ENCODE measurements at regions not wholly inside any gene's neighbourhood (a gene's known extent, or its start where the extent isn't known, plus 50 kb on each side); places are given as distances from the start of the nearest gene placed in this dataset.

GRCh38 chr3:25099666-25100065 lies 328.4 kb upstream of the RARB start:
- no peaks in the 10 kb centered on the region for H3K9me3 ChIP-seq (ENCODE audit: control insufficient read depth in 2 of 2, low read length in 2 of 2)
- H3K27ac Mint-ChIP-seq, result no peak overlapping the region
- ATAC-seq (ENCODE audit: low read depth in 2 of 2) (no peak), DNase-seq (no peak)
- no peak overlapping the region for H3K27ac ChIP-seq (ENCODE audit: insufficient read depth, low read length, poor library complexity, severe bottlenecking)
- no peaks in the 10 kb centered on the region for H3K4me1 ChIP-seq (ENCODE audit: control insufficient read depth, insufficient read depth, low read length, poor library complexity, severe bottlenecking)
- H3K36me3 Mint-ChIP-seq, result no peaks in the 10 kb centered on the region
- no peak overlapping the region for H3K4me3 Mint-ChIP-seq
- no peak overlapping the region for H3K4me3 ChIP-seq (ENCODE audit: low read depth, low read length)
- H3K36me3 ChIP-seq (ENCODE audit: control insufficient read depth, insufficient read depth, low read length), result no peaks in the 10 kb centered on the region
- H3K27me3 Mint-ChIP-seq, result no peaks in the 10 kb centered on the region
- no peaks in the 10 kb centered on the region for H3K27me3 ChIP-seq (ENCODE audit: control insufficient read depth, insufficient read depth, low read length)
- peaks cover 0 to 17% (median 0%) of the 10 kb centered on the region in 7 donors for H3K9me3 Mint-ChIP-seq
- no peaks in the 10 kb centered on the region for H3K4me1 Mint-ChIP-seq

- ATAC-seq (ENCODE audit: low read depth in 2 of 2), result no peak
- Mint-ChIP-seq H3K4me3 (no peak overlapping the region), H3K4me1 (no peaks in the 10 kb centered on the region), H3K27ac (no peak overlapping the region), H3K27me3 (no peaks in the 10 kb centered on the region), H3K36me3 (no peaks in the 10 kb centered on the region), H3K9me3 (peaks cover 0 to 22% (median 2%) of the 10 kb centered on the region in 7 donors)
- Histone ChIP-seq H3K4me3 (ENCODE audit: low read depth, low read length) (no peak overlapping the region), H3K4me1 (ENCODE audit: control insufficient read depth, insufficient read depth, low read length, poor library complexity, severe bottlenecking) (no peaks in the 10 kb centered on the region), H3K9me3 (ENCODE audit: control insufficient read depth in 2 of 2, low read length in 2 of 2) (no peaks in the 10 kb centered on the region), H3K27ac (ENCODE audit: insufficient read depth, low read length, poor library complexity, severe bottlenecking) (no peak overlapping the region), H3K36me3 (ENCODE audit: control insufficient read depth, insufficient read depth, low read length) (no peaks in the 10 kb centered on the region), H3K27me3 (ENCODE audit: control insufficient read depth, insufficient read depth, low read length) (no peaks in the 10 kb centered on the region)
- no peak for DNase-seq
Observed at GRCh38 chr3:25103391-25103790, 324.7 kb upstream of the RARB start.

- ATAC-seq (ENCODE audit: low read depth in 2 of 2) (no peak), DNase-seq (no peak)
- Histone ChIP-seq H3K4me1 (ENCODE audit: control insufficient read depth, insufficient read depth, low read length, poor library complexity, severe bottlenecking) (no peaks in the 10 kb centered on the region), H3K36me3 (ENCODE audit: control insufficient read depth, insufficient read depth, low read length) (no peaks in the 10 kb centered on the region), H3K27me3 (ENCODE audit: control insufficient read depth, insufficient read depth, low read length) (no peaks in the 10 kb centered on the region), H3K27ac (ENCODE audit: insufficient read depth, low read length, poor library complexity, severe bottlenecking) (no peak overlapping the region), H3K9me3 (ENCODE audit: control insufficient read depth in 2 of 2, low read length in 2 of 2) (no peaks in the 10 kb centered on the region), H3K4me3 (ENCODE audit: low read depth, low read length) (no peak overlapping the region)
- no peak overlapping the region for H3K27ac Mint-ChIP-seq
- no peaks in the 10 kb centered on the region for H3K27me3 Mint-ChIP-seq
- no peaks in the 10 kb centered on the region for H3K4me1 Mint-ChIP-seq
- H3K9me3 Mint-ChIP-seq, result peaks cover 0 to 17% (median 0%) of the 10 kb centered on the region in 7 donors
- H3K36me3 Mint-ChIP-seq, result no peaks in the 10 kb centered on the region
- H3K4me3 Mint-ChIP-seq, result no peak overlapping the region
Observed at GRCh38 chr3:25107918-25108617, 320.0 kb upstream of the RARB start.

- Histone ChIP-seq H3K27ac (ENCODE audit: insufficient read depth, low read length, poor library complexity, severe bottlenecking) (no peak overlapping the region), H3K27me3 (ENCODE audit: control insufficient read depth, insufficient read depth, low read length) (no peaks in the 10 kb centered on the region), H3K4me1 (ENCODE audit: control insufficient read depth, insufficient read depth, low read length, poor library complexity, severe bottlenecking) (no peaks in the 10 kb centered on the region), H3K4me3 (ENCODE audit: low read depth, low read length) (no peak overlapping the region), H3K9me3 (ENCODE audit: control insufficient read depth in 2 of 2, low read length in 2 of 2) (no peaks in the 10 kb centered on the region), H3K36me3 (ENCODE audit: control insufficient read depth, insufficient read depth, low read length) (no peaks in the 10 kb centered on the region)
- H3K36me3 Mint-ChIP-seq, result no peaks in the 10 kb centered on the region
- H3K4me1 Mint-ChIP-seq, result no peaks in the 10 kb centered on the region
- no peak overlapping the region for H3K4me3 Mint-ChIP-seq
- no peaks in the 10 kb centered on the region for H3K27me3 Mint-ChIP-seq
- ATAC-seq (ENCODE audit: low read depth in 2 of 2), result no peak
- no peak overlapping the region for H3K27ac Mint-ChIP-seq
- DNase-seq, result no peak
- H3K9me3 Mint-ChIP-seq, result peaks cover 0 to 10% (median under 1%) of the 10 kb centered on the region in 7 donors
Observed at GRCh38 chr3:25110642-25111041, 317.4 kb upstream of the RARB start.

- Histone ChIP-seq H3K27ac (ENCODE audit: insufficient read depth, low read length, poor library complexity, severe bottlenecking) (no peak overlapping the region), H3K27me3 (ENCODE audit: control insufficient read depth, insufficient read depth, low read length) (no peaks in the 10 kb centered on the region), H3K36me3 (ENCODE audit: control insufficient read depth, insufficient read depth, low read length) (no peaks in the 10 kb centered on the region), H3K4me3 (ENCODE audit: low read depth, low read length) (no peak overlapping the region), H3K4me1 (ENCODE audit: control insufficient read depth, insufficient read depth, low read length, poor library complexity, severe bottlenecking) (no peaks in the 10 kb centered on the region), H3K9me3 (ENCODE audit: control insufficient read depth in 2 of 2, low read length in 2 of 2) (no peaks in the 10 kb centered on the region)
- DNase-seq (no peak), ATAC-seq (ENCODE audit: low read depth in 2 of 2) (no peak)
- peaks cover 0 to 9% (median 0%) of the 10 kb centered on the region in 7 donors for H3K9me3 Mint-ChIP-seq
- no peak overlapping the region for H3K27ac Mint-ChIP-seq
- H3K4me1 Mint-ChIP-seq, result no peaks in the 10 kb centered on the region
- no peaks in the 10 kb centered on the region for H3K27me3 Mint-ChIP-seq
- no peak overlapping the region for H3K4me3 Mint-ChIP-seq
- no peaks in the 10 kb centered on the region for H3K36me3 Mint-ChIP-seq
Observed at GRCh38 chr3:25113891-25114290, 314.2 kb upstream of the RARB start.

- Histone ChIP-seq H3K27me3 (ENCODE audit: control insufficient read depth, insufficient read depth, low read length) (no peaks in the 10 kb centered on the region), H3K9me3 (ENCODE audit: control insufficient read depth in 2 of 2, low read length in 2 of 2) (no peaks in the 10 kb centered on the region), H3K36me3 (ENCODE audit: control insufficient read depth, insufficient read depth, low read length) (no peaks in the 10 kb centered on the region), H3K27ac (ENCODE audit: insufficient read depth, low read length, poor library complexity, severe bottlenecking) (no peak overlapping the region), H3K4me3 (ENCODE audit: low read depth, low read length) (no peak overlapping the region), H3K4me1 (ENCODE audit: control insufficient read depth, insufficient read depth, low read length, poor library complexity, severe bottlenecking) (no peaks in the 10 kb centered on the region)
- Mint-ChIP-seq H3K36me3 (no peaks in the 10 kb centered on the region), H3K9me3 (peaks cover 0 to 9% (median 0%) of the 10 kb centered on the region in 7 donors), H3K27me3 (no peaks in the 10 kb centered on the region), H3K4me3 (no peak overlapping the region), H3K4me1 (no peaks in the 10 kb centered on the region), H3K27ac (no peak overlapping the region)
- DNase-seq (no peak), ATAC-seq (ENCODE audit: low read depth in 2 of 2) (no peak)
Observed at GRCh38 chr3:25114532-25114931, 313.5 kb upstream of the RARB start.

GRCh38 chr3:25117005-25117593 lies 311.0 kb upstream of the RARB start:
- H3K4me1 Mint-ChIP-seq, result no peaks in the 10 kb centered on the region
- no peaks in the 10 kb centered on the region for H3K27me3 Mint-ChIP-seq
- H3K4me1 ChIP-seq (ENCODE audit: control insufficient read depth, insufficient read depth, low read length, poor library complexity, severe bottlenecking), result no peaks in the 10 kb centered on the region
- H3K36me3 Mint-ChIP-seq, result no peaks in the 10 kb centered on the region
- no peak overlapping the region for H3K27ac Mint-ChIP-seq
- H3K4me3 ChIP-seq (ENCODE audit: low read depth, low read length), result no peak overlapping the region
- DNase-seq (no peak), ATAC-seq (ENCODE audit: low read depth in 2 of 2) (no peak)
- no peak overlapping the region for H3K4me3 Mint-ChIP-seq
- no peaks in the 10 kb centered on the region for H3K9me3 ChIP-seq (ENCODE audit: control insufficient read depth in 2 of 2, low read length in 2 of 2)
- no peaks in the 10 kb centered on the region for H3K36me3 ChIP-seq (ENCODE audit: control insufficient read depth, insufficient read depth, low read length)
- H3K27me3 ChIP-seq (ENCODE audit: control insufficient read depth, insufficient read depth, low read length), result no peaks in the 10 kb centered on the region
- no peak overlapping the region for H3K27ac ChIP-seq (ENCODE audit: insufficient read depth, low read length, poor library complexity, severe bottlenecking)
- peaks cover 0 to 20% (median 1%) of the 10 kb centered on the region in 7 donors for H3K9me3 Mint-ChIP-seq

GRCh38 chr3:25119682-25120081 lies 308.4 kb upstream of the RARB start:
- H3K4me1 Mint-ChIP-seq, result no peaks in the 10 kb centered on the region
- peaks cover 0 to 20% (median 8%) of the 10 kb centered on the region in 7 donors for H3K9me3 Mint-ChIP-seq
- no peaks in the 10 kb centered on the region for H3K27me3 Mint-ChIP-seq
- H3K27me3 ChIP-seq (ENCODE audit: control insufficient read depth, insufficient read depth, low read length), result no peaks in the 10 kb centered on the region
- H3K27ac ChIP-seq (ENCODE audit: insufficient read depth, low read length, poor library complexity, severe bottlenecking), result no peak overlapping the region
- H3K9me3 ChIP-seq (ENCODE audit: control insufficient read depth in 2 of 2, low read length in 2 of 2), result no peaks in the 10 kb centered on the region
- H3K36me3 Mint-ChIP-seq, result no peaks in the 10 kb centered on the region
- no peak for ATAC-seq (ENCODE audit: low read depth in 2 of 2)
- no peak overlapping the region for H3K4me3 ChIP-seq (ENCODE audit: low read depth, low read length)
- no peaks in the 10 kb centered on the region for H3K4me1 ChIP-seq (ENCODE audit: control insufficient read depth, insufficient read depth, low read length, poor library complexity, severe bottlenecking)
- no peak overlapping the region for H3K27ac Mint-ChIP-seq
- DNase-seq, result no peak
- no peaks in the 10 kb centered on the region for H3K36me3 ChIP-seq (ENCODE audit: control insufficient read depth, insufficient read depth, low read length)
- no peak overlapping the region for H3K4me3 Mint-ChIP-seq

Measured in CD4-positive, CD25-positive, alpha-beta regulatory T cell (primary cell).